Skeletal muscle tissue (tissue), 3 donors: ENCODE measurements at regions not wholly inside any gene's neighbourhood (a gene's known extent, or its start where the extent isn't known, plus 50 kb on each side); places are given as distances from the start of the nearest gene placed in this dataset.

Experiments used
- H3K27ac ChIP-seq: one replicate; pipeline ENCODE4 v1.7.0; 2013; ENCODE audit warnings: mild to moderate bottlenecking, low read depth, low read length, inconsistent platforms
- H3K27me3 ChIP-seq, 3 donors: one replicate each; pipeline ENCODE4 v1.7.0; 2013; ENCODE audit warnings: low read length in 3 of 3; ENCODE audit not compliant: control insufficient read depth in 3 of 3, insufficient read depth in 3 of 3
- H3K36me3 ChIP-seq, 3 donors: one replicate each; pipeline ENCODE4 v1.7.0; 2013; ENCODE audit warnings: low read length in 3 of 3; ENCODE audit not compliant: control insufficient read depth in 3 of 3, insufficient read depth in 3 of 3
- H3K4me1 ChIP-seq, 3 donors: one replicate each; pipeline ENCODE4 v1.7.0; 2013; ENCODE audit warnings: low read length in 3 of 3, mild to moderate bottlenecking in 3 of 3; ENCODE audit not compliant: control insufficient read depth in 3 of 3, insufficient read depth in 3 of 3
- H3K4me3 ChIP-seq, 3 donors: one replicate each; pipeline ENCODE4 v1.7.0; 2013; ENCODE audit warnings: low read length in 3 of 3
- H3K9ac ChIP-seq, 3 donors: one replicate each; pipeline ENCODE4 v1.7.0; 2013; ENCODE audit warnings: low read length in 3 of 3, mild to moderate bottlenecking in 3 of 3, moderate library complexity in 2 of 3, low read depth in 1 of 3
- H3K9me3 ChIP-seq, 3 donors: one replicate each; pipeline ENCODE4 v1.7.0; 2013; ENCODE audit warnings: low read length in 3 of 3; ENCODE audit not compliant: control insufficient read depth in 3 of 3
- donor health status: Osteomylitis.

DNA sequence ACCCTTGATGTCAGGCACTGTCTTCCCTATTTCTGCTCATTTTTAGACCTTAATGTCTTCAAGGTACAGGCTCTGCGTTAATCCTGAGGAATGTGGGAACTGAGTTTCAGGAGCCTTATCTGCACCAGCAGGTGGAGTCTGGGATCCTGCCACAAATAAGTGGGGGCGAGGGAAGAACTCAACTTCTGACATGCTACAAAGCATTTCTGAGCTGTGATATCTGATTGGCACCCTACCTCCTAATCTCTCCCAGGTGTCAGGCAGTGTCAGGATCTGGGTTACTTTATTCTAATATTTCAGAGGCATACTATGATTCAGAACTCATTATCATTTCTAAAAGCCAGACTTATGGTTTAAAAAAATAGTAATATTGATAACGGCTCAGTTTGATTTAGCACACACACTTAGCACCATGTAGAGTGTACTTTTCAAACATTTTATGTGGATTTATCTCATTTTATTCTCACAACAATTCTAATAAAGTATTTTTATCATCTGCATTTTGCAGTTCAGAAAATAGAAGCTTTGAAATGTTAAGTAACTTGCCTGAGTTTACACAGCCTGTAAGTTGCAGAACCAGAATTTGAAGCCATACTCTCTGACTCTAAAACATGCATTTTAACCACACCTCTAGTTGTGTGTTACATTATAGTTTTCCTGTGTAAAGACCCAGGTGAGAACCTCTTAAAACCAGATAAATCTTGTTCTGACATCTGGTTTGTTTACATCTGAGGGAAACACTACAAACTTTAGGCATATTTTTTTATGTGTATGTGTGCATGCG, 358.6 kb downstream of the TDRD3 start:
- no peak overlapping the region for H3K4me3 ChIP-seq

DNA sequence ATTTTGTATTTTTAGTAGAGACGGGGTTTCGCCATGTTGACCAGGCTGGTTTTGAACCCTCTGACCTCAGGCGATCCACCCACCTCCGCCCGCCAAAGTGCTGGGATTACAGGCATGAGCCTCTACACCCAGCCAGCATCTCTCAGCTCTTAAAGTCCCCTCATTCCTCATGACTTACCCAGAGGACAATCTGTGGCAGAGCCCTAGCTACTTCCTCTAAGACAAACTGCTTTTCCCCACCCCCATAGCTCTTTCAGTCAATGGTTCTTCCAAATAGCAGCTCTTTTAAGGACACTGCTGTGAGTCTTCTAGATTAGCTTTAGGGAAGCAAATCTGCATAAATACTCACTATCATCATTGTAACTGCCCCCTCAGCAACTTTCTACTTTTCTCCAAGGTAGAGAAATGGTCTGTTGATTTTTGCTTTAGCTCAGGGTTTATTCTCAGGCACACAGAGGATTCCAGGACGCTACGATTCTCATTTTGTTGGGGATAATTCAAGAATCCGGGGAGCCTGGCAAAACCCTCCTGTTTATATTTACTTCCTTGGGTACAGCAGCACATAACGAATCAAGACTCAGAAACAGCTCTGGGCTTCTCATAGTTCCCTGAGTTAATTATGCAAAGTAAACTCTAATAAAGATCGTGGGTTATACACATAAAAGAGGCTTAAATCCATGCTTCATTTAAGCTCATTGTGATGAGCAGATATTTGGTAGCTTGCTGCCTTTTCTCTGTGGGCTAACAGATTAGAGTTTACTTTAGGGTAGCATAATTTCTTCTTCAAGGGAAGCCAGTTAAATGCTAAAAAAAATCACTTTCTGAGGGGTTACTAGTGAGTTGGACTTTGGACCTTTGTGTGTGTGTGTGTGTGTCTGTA, 357.4 kb downstream of the TDRD3 start:
- H3K27me3 ChIP-seq, result no peaks in the 10 kb centered on the region
- no peaks in the 10 kb centered on the region for H3K4me1 ChIP-seq
- no peaks in the 10 kb centered on the region for H3K9me3 ChIP-seq
- no peak overlapping the region for H3K27ac ChIP-seq
- H3K4me3 ChIP-seq, result no peak overlapping the region
- no peaks in the 10 kb centered on the region for H3K36me3 ChIP-seq
- H3K9ac ChIP-seq, result no peak overlapping the region

More for the DNA sequence above, 358.6 kb downstream of the TDRD3 start:
- Histone ChIP-seq H3K27me3 (no peaks in the 10 kb centered on the region), H3K4me1 (no peaks in the 10 kb centered on the region), H3K27ac (no peak overlapping the region), H3K9me3 (no peaks in the 10 kb centered on the region), H3K36me3 (no peaks in the 10 kb centered on the region), H3K9ac (no peak overlapping the region)

GRCh38 chr13:60753641-60754040, 356.6 kb downstream of the TDRD3 start:
- no peak overlapping the region for H3K9ac ChIP-seq
- no peak overlapping the region for H3K27ac ChIP-seq
- no peaks in the 10 kb centered on the region for H3K27me3 ChIP-seq
- no peaks in the 10 kb centered on the region for H3K4me1 ChIP-seq
- H3K36me3 ChIP-seq, result no peaks in the 10 kb centered on the region
- H3K4me3 ChIP-seq, result no peak overlapping the region
- H3K9me3 ChIP-seq, result no peaks in the 10 kb centered on the region

DNA sequence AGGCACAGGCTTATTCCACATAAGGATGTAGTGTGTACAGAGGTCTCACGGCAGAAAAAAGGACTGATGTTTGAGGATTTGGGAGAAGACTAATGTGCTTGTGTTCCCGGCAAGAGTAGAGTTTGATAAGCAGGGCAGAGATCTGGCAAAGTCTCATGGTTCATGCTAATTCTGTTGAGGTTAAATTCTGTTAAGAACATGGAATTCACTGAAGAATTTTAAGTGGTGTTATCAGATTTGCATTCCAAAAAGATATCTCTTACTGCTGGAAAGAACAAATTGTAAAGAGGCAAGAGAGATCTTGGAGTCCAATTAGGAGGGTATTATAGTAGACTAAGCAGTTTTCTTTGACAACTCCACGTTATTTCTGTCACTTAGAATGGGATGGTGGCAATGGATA, 348.3 kb downstream of the TDRD3 start:
- Histone ChIP-seq H3K9me3 (no peaks in the 10 kb centered on the region), H3K27me3 (no peaks in the 10 kb centered on the region), H3K4me3 (no peak overlapping the region), H3K4me1 (no peaks in the 10 kb centered on the region), H3K36me3 (no peaks in the 10 kb centered on the region), H3K9ac (no peak overlapping the region), H3K27ac (no peak overlapping the region)

DNA sequence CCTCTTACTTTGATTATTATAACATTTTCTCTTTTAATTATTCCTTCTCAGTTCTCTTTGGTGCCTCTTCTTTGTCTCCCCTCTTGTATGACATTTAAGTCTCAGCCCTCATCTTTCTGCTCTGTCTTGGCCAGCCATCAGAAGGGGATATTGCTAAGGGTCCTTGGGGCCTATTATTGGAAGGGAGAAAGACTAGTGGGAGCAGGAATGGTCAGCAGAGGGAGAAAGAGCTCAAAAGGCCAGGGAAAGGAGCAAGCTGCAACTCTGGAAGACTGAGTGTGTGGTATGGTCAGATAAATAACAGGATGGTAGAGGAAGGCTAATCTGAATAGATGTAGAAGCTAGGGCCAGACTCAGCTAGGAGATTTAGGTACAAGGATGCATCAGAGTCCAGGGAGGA, 336.9 kb downstream of the TDRD3 start:
- Histone ChIP-seq H3K36me3 (no peaks in the 10 kb centered on the region), H3K9ac (no peak overlapping the region), H3K4me1 (no peaks in the 10 kb centered on the region)

GRCh38 chr13:60727140-60727539, 330.1 kb downstream of the TDRD3 start:
- no peak overlapping the region for H3K27ac ChIP-seq
- H3K36me3 ChIP-seq, result no peaks in the 10 kb centered on the region
- no peaks in the 10 kb centered on the region for H3K4me1 ChIP-seq
- H3K27me3 ChIP-seq, result no peaks in the 10 kb centered on the region
- H3K4me3 ChIP-seq, result no peak overlapping the region
- H3K9me3 ChIP-seq, result no peaks in the 10 kb centered on the region
- no peak overlapping the region for H3K9ac ChIP-seq

More for the DNA sequence above, 336.9 kb downstream of the TDRD3 start:
- Histone ChIP-seq H3K27me3 (no peaks in the 10 kb centered on the region), H3K4me3 (no peak overlapping the region), H3K9me3 (no peaks in the 10 kb centered on the region), H3K27ac (no peak overlapping the region)

DNA sequence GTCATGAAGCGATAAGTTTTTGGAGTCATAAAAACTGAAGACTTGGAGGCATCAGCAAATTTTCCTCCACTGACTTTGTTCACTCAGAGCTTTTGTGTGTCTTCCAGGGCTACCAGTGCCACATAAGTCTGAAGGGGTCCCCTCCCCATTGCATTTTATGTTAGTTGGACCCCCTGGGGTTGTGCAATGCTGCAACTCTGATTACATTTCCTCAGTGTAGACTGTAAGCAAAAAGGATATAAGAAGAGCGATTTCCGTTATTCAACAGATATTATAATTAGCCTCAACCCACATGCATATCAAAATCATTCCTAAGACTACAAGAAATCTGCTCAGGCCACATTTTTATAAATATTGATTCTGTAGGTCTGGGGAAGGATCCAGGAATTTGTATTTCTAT, 324.0 kb downstream of the TDRD3 start:
- Histone ChIP-seq H3K27me3 (no peaks in the 10 kb centered on the region), H3K9me3 (no peaks in the 10 kb centered on the region), H3K4me3 (no peak overlapping the region), H3K36me3 (no peaks in the 10 kb centered on the region), H3K9ac (no peak overlapping the region), H3K27ac (no peak overlapping the region), H3K4me1 (no peaks in the 10 kb centered on the region)

DNA sequence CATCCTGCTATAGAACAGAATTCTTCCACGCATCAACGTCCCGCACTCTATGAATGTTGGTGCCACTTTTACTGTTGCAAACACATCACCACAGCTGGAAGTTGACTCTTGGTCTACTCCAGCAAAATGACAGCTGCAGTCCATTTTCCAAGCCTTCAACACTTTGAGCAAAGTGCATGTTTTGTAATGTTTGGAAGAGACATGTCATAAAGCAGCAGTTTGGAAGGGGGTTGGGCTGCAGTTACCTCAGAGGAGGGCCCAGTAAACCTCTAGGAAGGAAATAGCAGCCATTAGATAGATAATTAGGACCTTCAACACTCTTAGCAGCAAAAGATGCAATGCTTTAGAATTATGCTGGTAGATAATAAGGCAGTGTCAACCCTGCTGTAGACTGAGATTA, 323.6 kb downstream of the TDRD3 start:
- H3K9ac ChIP-seq, result no peak overlapping the region
- no peaks in the 10 kb centered on the region for H3K27me3 ChIP-seq
- H3K4me1 ChIP-seq, result no peaks in the 10 kb centered on the region
- H3K36me3 ChIP-seq, result no peaks in the 10 kb centered on the region
- H3K9me3 ChIP-seq, result no peaks in the 10 kb centered on the region
- H3K27ac ChIP-seq, result no peak overlapping the region
- H3K4me3 ChIP-seq, result no peak overlapping the region

DNA sequence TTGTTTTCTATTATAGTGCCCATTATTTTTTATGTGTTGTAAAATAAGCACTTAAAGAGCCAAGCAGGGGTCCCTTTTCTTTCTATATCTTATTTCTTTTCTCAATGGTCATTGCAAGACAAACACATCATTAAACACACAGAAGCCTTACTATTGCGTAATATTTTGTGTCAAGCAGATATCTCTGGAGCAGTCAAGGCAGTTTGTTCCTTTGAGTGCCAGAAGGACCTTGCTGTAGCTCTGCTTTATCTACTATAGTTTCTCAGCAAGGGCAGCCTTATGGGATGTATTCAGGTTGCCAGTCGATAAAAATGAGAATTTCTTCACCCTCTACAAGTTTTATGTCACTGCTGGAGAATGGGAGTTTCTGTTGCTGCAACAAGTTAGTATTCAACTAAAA, 319.3 kb downstream of the TDRD3 start:
- H3K9ac ChIP-seq, result no peak overlapping the region

DNA sequence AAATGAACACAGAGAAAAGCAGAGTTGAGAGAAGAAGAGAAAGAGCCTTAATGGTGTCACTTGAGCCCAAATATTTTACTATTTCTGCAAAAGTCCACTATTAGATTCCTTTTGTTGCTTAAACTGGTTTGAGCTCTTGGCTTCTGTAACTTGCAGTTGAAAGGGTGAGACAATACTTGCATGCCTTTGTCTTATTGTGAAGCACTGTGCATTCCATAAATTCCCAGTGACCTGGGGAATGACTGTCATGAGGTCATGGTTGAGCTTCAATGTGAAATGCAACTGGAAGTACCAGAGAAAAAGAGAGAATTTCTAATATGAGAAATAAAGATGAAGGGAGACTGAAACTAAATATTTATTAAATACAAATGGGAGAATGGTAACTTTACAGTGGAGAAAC, 310.9 kb downstream of the TDRD3 start:
- Histone ChIP-seq H3K36me3 (no peaks in the 10 kb centered on the region), H3K27me3 (no peaks in the 10 kb centered on the region), H3K27ac (no peak overlapping the region), H3K9ac (no peak overlapping the region), H3K4me1 (no peaks in the 10 kb centered on the region), H3K4me3 (no peak overlapping the region), H3K9me3 (no peaks in the 10 kb centered on the region)

More for the DNA sequence above, 319.3 kb downstream of the TDRD3 start:
- H3K9me3 ChIP-seq, result no peaks in the 10 kb centered on the region
- H3K36me3 ChIP-seq, result no peaks in the 10 kb centered on the region
- H3K27ac ChIP-seq, result no peak overlapping the region
- no peaks in the 10 kb centered on the region for H3K4me1 ChIP-seq
- no peaks in the 10 kb centered on the region for H3K27me3 ChIP-seq
- no peak overlapping the region for H3K4me3 ChIP-seq
